Lower leg skin (tissue), 4 donors: ENCODE measurements at regions not wholly inside any gene's neighbourhood (a gene's known extent, or its start where the extent isn't known, plus 50 kb on each side); places are given as distances from the start of the nearest gene placed in this dataset.
"Not testable (repeated sequence)": the region's sequence is repeated elsewhere in the genome, so short reads cannot be mapped to it uniquely, and the experiment has no call there.

Experiments
- DNase-seq, 2 donors: peaks; one replicate each; pipeline ENCODE4 v3.0.0-alpha.2; 2019; ENCODE audit warnings: low spot score in 2 of 2
- H3K4me3 ChIP-seq: fragments of 200-600 bp; sonication (generic); 2 replicates; pipeline ENCODE4 v1.5.1; 2017; ENCODE audit warnings: mild to moderate bottlenecking, low read depth; ENCODE audit not compliant: poor library complexity, severe bottlenecking
- POLR2A ChIP-seq, 2 donors: fragments of 450-650 bp; IDR thresholded peaks; one replicate each; pipeline ENCODE4 v1.6.1; 2016 to 2017; ENCODE audit warnings: antibody characterized with exemption in 2 of 2, mild to moderate bottlenecking in 1 of 2, moderate library complexity in 1 of 2
- WGBS, 2 donors: methylation state at CpG; one replicate each; pipeline ENCODE4 v1.1.5; 2018; 5-methylcytosine and 5-hydroxymethylcytosine counted together
- intact Hi-C: fragments of 100-400 bp; cut with DNase I; formaldehyde crosslinking; loops from one replicate; pipeline ENCODE4 v1.15.0; 2023; ENCODE audit warnings: low total_unique reads
- TF ChIP-seq, protein P1 (sequence below), 3 donors: fragments of 450-650 bp; IDR thresholded peaks; one replicate each; pipeline ENCODE4 v1.5.1; 2016; ENCODE audit warnings: antibody characterized with exemption in 3 of 3, mild to moderate bottlenecking in 3 of 3, moderate library complexity in 2 of 3

- no peak for TF ChIP-seq POLR2A (IDR thresholded peaks at IDR 0.05)
- TF ChIP-seq, protein P1, sequence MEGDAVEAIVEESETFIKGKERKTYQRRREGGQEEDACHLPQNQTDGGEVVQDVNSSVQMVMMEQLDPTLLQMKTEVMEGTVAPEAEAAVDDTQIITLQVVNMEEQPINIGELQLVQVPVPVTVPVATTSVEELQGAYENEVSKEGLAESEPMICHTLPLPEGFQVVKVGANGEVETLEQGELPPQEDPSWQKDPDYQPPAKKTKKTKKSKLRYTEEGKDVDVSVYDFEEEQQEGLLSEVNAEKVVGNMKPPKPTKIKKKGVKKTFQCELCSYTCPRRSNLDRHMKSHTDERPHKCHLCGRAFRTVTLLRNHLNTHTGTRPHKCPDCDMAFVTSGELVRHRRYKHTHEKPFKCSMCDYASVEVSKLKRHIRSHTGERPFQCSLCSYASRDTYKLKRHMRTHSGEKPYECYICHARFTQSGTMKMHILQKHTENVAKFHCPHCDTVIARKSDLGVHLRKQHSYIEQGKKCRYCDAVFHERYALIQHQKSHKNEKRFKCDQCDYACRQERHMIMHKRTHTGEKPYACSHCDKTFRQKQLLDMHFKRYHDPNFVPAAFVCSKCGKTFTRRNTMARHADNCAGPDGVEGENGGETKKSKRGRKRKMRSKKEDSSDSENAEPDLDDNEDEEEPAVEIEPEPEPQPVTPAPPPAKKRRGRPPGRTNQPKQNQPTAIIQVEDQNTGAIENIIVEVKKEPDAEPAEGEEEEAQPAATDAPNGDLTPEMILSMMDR (IDR thresholded peaks at IDR 0.05) = no peak
- intact Hi-C loops = no loop called here
- no peak for DNase-seq
- WGBS, 2 donors = 83 to 88% methylated on average over 12 of the region's 12 CpGs
- H3K4me3 ChIP-seq = no peak overlapping the region
These were observed 224.1 kb downstream of the FGFR2 start for GRCh38 chr10:121374121-121374520.

DNA sequence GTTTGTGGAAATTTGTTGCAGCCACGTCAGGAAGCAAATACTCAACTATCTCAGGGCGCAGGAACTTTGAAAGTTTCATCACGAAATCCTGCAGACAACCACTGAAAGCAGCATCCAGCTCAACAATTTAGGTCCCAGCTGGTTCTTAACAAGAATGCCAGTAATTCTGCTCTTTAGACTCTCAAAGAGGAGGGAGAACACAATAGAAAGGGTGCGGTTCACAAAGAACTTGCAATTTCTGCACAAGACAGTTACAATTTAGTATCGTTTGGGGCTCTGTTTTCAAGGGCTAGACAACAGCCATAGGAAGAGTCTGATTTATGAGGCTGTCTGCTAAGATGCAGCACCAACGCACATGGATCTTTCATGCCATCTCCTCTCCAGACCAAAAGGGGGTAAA, 223.1 kb downstream of the FGFR2 start:
- TF ChIP-seq POLR2A (IDR thresholded peaks at IDR 0.05) = no peak
- TF ChIP-seq, protein P1 (IDR thresholded peaks at IDR 0.05) = no peak
- no peak overlapping the region for H3K4me3 ChIP-seq
- no peak for DNase-seq
- intact Hi-C loops = no loop called here
- WGBS, 2 donors = 66 to 76% methylated on average over 6 of the region's 6 CpGs

DNA sequence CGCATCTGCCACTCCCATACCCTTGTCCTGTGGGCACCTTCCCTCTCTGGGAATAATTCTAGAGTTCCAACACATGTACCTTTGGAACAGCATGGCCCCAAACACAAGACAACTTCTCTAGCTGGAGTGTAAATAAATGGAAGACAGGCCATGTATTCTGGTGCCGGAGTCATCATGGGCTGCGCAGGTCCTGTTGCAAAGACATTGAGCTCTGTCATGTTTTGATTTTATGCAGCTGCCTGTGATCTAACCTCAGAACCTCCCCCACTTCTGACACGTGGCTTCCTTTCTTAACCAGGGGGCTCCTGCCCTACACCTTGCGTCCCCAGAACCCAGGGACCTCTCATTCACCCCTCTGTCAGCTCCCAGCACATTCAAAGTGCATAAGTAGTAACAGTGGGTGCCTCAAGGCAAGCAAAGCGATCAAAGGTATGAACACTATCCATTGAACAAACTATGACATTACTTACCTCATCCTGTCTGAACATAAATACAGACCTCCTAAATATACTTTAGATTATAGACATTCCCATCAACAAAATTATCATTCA, 219.9 kb downstream of the FGFR2 start:
- no peak overlapping the region for H3K4me3 ChIP-seq
- no peak for DNase-seq
- intact Hi-C loops = no loop called here
- TF ChIP-seq POLR2A (IDR thresholded peaks at IDR 0.05) = no peak
- TF ChIP-seq, protein P1 (IDR thresholded peaks at IDR 0.05) = no peak
- WGBS, 2 donors = 80 to 86% methylated on average over 6 of the region's 6 CpGs

DNA sequence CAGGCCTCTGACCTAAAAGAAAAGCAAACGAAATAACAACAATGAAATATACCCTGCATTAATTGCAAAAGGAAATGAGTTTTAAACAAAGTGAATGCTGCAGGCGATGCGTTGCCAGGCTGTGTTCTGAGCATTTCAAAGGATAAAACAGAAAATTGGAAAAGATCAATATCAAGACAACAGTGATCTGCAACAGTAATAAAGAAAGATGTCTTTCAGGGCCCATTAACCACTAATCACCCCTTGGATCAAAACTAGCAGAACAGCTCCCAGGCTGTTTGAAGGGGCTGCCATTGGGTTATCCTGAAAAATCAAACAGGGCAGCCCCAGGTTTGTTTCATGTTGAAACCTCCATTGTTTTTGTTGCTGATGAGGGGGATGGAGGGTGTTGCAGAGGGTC, 219.2 kb downstream of the FGFR2 start:
- intact Hi-C loops = no loop called here

GRCh38 chr10:121380211-121380610, 218.0 kb downstream of the FGFR2 start:
- H3K4me3 ChIP-seq = no peak overlapping the region
- WGBS, 2 donors = 69 to 72% methylated on average over 3 of the region's 3 CpGs
- no peak for TF ChIP-seq POLR2A (IDR thresholded peaks at IDR 0.05)
- TF ChIP-seq, protein P1 (IDR thresholded peaks at IDR 0.05) = no peak
- DNase-seq = no peak
- intact Hi-C loops = no loop called here

More for the DNA sequence above, 219.2 kb downstream of the FGFR2 start:
- 86 to 90% methylated on average over 3 of the region's 3 CpGs for WGBS, 2 donors
- DNase-seq = no peak
- TF ChIP-seq, protein P1 (IDR thresholded peaks at IDR 0.05) = no peak
- TF ChIP-seq POLR2A (IDR thresholded peaks at IDR 0.05) = no peak
- H3K4me3 ChIP-seq = no peak overlapping the region

DNA sequence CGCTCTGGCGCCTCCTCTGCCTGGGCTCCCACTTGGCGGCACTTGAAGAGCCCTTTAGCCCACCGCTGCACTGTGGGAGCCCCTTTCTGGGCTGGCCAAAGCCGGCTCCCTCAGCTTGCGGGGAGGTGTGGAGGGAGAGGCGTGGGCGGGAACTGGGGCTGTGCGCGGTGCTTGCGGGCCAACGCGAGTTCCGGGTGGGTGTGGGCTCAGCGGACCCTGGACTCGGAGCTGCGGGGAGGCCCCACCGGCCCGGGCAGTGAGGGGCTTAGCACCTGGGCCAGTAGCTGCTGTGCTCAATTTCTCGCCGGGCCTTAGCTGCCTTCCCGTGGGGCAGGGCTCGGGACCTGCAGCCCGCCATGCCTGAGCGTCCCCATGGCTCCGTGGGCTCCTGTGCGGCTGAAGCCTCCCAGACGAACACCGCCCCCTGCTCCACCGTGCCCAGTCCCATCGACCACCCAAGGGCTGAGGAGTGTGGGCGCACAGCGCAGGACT, 216.2 kb downstream of the FGFR2 start:
- H3K4me3 ChIP-seq = not testable (repeated sequence)
- 95 to 99% methylated on average over 17 of the region's 33 CpGs for WGBS, 2 donors

More for the DNA sequence above, 216.2 kb downstream of the FGFR2 start:
- DNase-seq, intact Hi-C loops: not testable (repeated sequence)
